CD4-positive, alpha-beta T cell (primary cell): ENCODE measurements at regions not wholly inside any gene's neighbourhood (a gene's known extent, or its start where the extent isn't known, plus 50 kb on each side); places are given as distances from the start of the nearest gene placed in this dataset.

Experiments used
- ATAC-seq: fragments of 200-7000 bp; cut with Tn5 transposase; one replicate; pipeline ENCODE4 v1.10.0; 2022; ENCODE audit warnings: mild to moderate bottlenecking; ENCODE audit not compliant: poor library complexity
- CTCF ChIA-PET: fragments of 350-600 bp; sonication (Branson Sonifier 250); formaldehyde crosslinking; loops from one replicate; lab custom pipeline; 2021; ENCODE audit warnings: antibody characterized with exemption, inconsistent platforms; lab: Charles Lee
- POLR2A ChIA-PET: fragments of 350-600 bp; sonication (Branson Sonifier 250); formaldehyde crosslinking; loops from one replicate; lab custom pipeline; 2021; ENCODE audit warnings: antibody characterized with exemption, inconsistent platforms; lab: Charles Lee
- DNase-seq, 14 experiments: peaks; one replicate each; pipeline ENCODE4 v3.0.0-alpha.2; 2013 to 2020; ENCODE audit warnings: mixed read lengths in 2 of 14
- H3K27ac ChIP-seq, 2 donors: one replicate each; pipeline versions ENCODE4 v1.5.1 to v1.7.0; 2013; ENCODE audit warnings: low read length in 2 of 2, low read depth in 1 of 2, mild to moderate bottlenecking in 1 of 2
- H3K27me3 ChIP-seq, 2 experiments: 1 replicate in 1 of 2; 2 replicates in 1 of 2; pipeline versions ENCODE4 v1.6.1 to v1.7.0; 2013; ENCODE audit warnings: low read length in 2 of 2, control low read depth in 1 of 2, mild to moderate bottlenecking in 1 of 2, moderate library complexity in 1 of 2; ENCODE audit not compliant: insufficient read depth in 2 of 2, control insufficient read depth in 1 of 2
- H3K36me3 ChIP-seq: one replicate; pipeline ENCODE4 v1.6.1; 2013; ENCODE audit warnings: low read length, control low read depth; ENCODE audit not compliant: insufficient read depth
- H3K4me1 ChIP-seq: one replicate; pipeline ENCODE4 v1.6.1; 2013; ENCODE audit warnings: low read length, control low read depth; ENCODE audit not compliant: insufficient read depth
- H3K4me3 ChIP-seq: one replicate; pipeline ENCODE4 v1.5.1; 2013; ENCODE audit warnings: mild to moderate bottlenecking, low read length, moderate library complexity
- H3K9me3 ChIP-seq, 2 experiments: 1 replicate in 1 of 2; 2 replicates in 1 of 2; pipeline versions ENCODE4 v1.6.1 to v1.7.0; 2013; ENCODE audit warnings: low read length in 2 of 2, mild to moderate bottlenecking in 2 of 2, control low read depth in 1 of 2, moderate library complexity in 1 of 2; ENCODE audit not compliant: control insufficient read depth in 1 of 2, insufficient read depth in 1 of 2
- H3K27ac Mint-ChIP-seq: one replicate; pipeline ENCODE4 v1.8.0; 2020; ENCODE audit warnings: mixed read lengths
- H3K27me3 Mint-ChIP-seq: one replicate; pipeline ENCODE4 v1.8.0; 2021; ENCODE audit warnings: mixed read lengths
- H3K36me3 Mint-ChIP-seq: one replicate; pipeline ENCODE4 v1.8.0; 2021; ENCODE audit warnings: low read depth, mixed read lengths
- H3K4me1 Mint-ChIP-seq: one replicate; pipeline ENCODE4 v1.8.0; 2021; ENCODE audit warnings: low read depth, mixed read lengths
- H3K4me3 Mint-ChIP-seq: one replicate; pipeline ENCODE4 v1.8.0; 2020; ENCODE audit warnings: mild to moderate bottlenecking, mixed read lengths
- H3K9me3 Mint-ChIP-seq: one replicate; pipeline ENCODE4 v1.8.0; 2020; ENCODE audit warnings: mixed read lengths
- intact Hi-C, 2 experiments: fragments of 100-400 bp; cut with DNase I in 1 of 2; cut with micrococcal nuclease in 1 of 2; formaldehyde crosslinking; loops; one replicate each; pipeline versions ENCODE4 v1.15.1 to v1.9.0; 2023 to 2025; cut with DNase I, micrococcal nuclease
- TF ChIP-seq, protein P1 (sequence below): fragments of 200-600 bp; IDR thresholded peaks from one replicate; pipeline ENCODE4 v1.8.0; 2022; ENCODE audit warnings: antibody characterized with exemption, mild to moderate bottlenecking

DNA sequence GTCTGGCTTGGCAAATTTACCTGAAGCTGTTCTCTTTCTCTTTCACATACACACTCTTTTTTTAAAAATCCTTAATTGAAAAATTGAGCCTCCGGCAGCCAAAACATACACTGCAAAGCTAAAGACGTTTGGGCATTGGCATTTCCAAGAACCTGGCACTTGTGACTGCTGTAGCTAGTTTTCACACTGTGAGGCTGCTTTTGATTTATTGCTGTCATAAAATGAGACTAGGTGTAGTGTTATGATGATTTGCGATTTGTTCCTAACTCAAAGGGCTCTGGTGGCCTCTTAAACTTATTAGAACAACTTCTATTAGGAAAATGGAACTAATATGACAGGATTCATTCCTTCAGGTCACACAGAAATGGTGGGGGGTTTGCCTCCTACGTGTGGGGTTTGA, 377.1 kb upstream of the FAR2 start:
- Histone ChIP-seq H3K4me1 (no peaks in the 10 kb centered on the region), H3K36me3 (no peaks in the 10 kb centered on the region), H3K4me3 (no peak overlapping the region), H3K9me3 (no peaks in the 10 kb centered on the region), H3K27me3 (no peaks in the 10 kb centered on the region), H3K27ac (no peak overlapping the region)
- POLR2A ChIA-PET: no interaction called here
- intact Hi-C loops: no loop called here
- no peak overlapping the region for H3K27ac Mint-ChIP-seq
- H3K4me3 Mint-ChIP-seq: no peak overlapping the region
- H3K36me3 Mint-ChIP-seq: no peaks in the 10 kb centered on the region
- H3K27me3 Mint-ChIP-seq: no peaks in the 10 kb centered on the region
- TF ChIP-seq, protein P1, sequence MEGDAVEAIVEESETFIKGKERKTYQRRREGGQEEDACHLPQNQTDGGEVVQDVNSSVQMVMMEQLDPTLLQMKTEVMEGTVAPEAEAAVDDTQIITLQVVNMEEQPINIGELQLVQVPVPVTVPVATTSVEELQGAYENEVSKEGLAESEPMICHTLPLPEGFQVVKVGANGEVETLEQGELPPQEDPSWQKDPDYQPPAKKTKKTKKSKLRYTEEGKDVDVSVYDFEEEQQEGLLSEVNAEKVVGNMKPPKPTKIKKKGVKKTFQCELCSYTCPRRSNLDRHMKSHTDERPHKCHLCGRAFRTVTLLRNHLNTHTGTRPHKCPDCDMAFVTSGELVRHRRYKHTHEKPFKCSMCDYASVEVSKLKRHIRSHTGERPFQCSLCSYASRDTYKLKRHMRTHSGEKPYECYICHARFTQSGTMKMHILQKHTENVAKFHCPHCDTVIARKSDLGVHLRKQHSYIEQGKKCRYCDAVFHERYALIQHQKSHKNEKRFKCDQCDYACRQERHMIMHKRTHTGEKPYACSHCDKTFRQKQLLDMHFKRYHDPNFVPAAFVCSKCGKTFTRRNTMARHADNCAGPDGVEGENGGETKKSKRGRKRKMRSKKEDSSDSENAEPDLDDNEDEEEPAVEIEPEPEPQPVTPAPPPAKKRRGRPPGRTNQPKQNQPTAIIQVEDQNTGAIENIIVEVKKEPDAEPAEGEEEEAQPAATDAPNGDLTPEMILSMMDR: no peak
- H3K9me3 Mint-ChIP-seq: no peaks in the 10 kb centered on the region
- no peak for DNase-seq
- CTCF ChIA-PET: no interaction called here
- no peak for ATAC-seq
- H3K4me1 Mint-ChIP-seq: no peaks in the 10 kb centered on the region

DNA sequence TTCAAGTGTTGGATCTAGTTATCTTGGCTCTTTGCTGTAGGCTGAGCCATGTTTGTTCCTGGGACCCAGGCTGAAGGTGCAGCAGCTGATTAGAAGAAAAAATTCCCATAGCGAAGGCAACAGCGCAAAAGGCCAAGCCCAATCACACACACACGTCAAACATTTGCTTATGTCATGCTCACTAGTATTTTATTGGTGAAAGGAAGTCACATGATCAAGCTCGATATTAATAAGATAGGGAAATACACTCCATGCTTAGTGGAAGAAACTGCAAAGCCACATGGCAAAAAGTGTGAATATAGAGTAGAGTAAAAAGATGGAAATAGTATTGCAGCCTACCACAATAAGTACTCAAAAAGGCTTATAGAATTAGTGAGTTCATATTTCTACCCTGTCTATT, 373.5 kb upstream of the FAR2 start:
- H3K9me3 Mint-ChIP-seq: no peaks in the 10 kb centered on the region
- H3K27ac Mint-ChIP-seq: no peak overlapping the region
- no peaks in the 10 kb centered on the region for H3K36me3 Mint-ChIP-seq
- CTCF ChIA-PET: no interaction called here
- POLR2A ChIA-PET: no interaction called here
- H3K9me3 ChIP-seq: no peaks in the 10 kb centered on the region
- H3K27me3 Mint-ChIP-seq: no peaks in the 10 kb centered on the region
- no peaks in the 10 kb centered on the region for H3K27me3 ChIP-seq
- TF ChIP-seq, protein P1: no peak
- no peak for ATAC-seq
- H3K27ac ChIP-seq: no peak overlapping the region
- H3K4me3 Mint-ChIP-seq: no peak overlapping the region
- H3K4me1 ChIP-seq: no peaks in the 10 kb centered on the region
- H3K4me3 ChIP-seq: no peak overlapping the region
- H3K36me3 ChIP-seq: no peaks in the 10 kb centered on the region
- intact Hi-C loops: no loop called here
- DNase-seq: no peak
- H3K4me1 Mint-ChIP-seq: no peaks in the 10 kb centered on the region

DNA sequence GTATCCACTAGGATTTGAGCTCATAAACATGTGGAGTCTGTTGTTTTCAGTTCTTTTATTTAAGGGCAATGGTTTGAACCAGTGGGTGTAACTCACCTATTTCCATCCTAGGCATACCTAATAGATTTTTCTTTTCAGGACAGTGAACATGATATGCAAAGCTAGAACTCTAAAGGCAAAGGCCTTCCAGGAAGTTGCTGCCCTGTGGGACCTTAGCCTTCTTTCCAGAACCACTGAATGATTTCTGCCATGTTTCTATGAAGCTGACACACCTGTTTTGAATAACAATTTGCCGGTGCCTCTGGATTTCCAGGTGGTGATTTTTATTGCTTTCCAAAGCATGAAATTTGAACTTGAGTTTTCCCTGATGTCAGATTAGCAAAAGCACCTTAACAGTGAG, 372.9 kb upstream of the FAR2 start:
- DNase-seq (no peak), ATAC-seq (no peak)
- Histone ChIP-seq H3K9me3 (no peaks in the 10 kb centered on the region), H3K36me3 (no peaks in the 10 kb centered on the region), H3K27me3 (no peaks in the 10 kb centered on the region), H3K27ac (no peak overlapping the region), H3K4me3 (no peak overlapping the region), H3K4me1 (no peaks in the 10 kb centered on the region)
- no peak overlapping the region for H3K4me3 Mint-ChIP-seq
- H3K27me3 Mint-ChIP-seq: no peaks in the 10 kb centered on the region
- POLR2A ChIA-PET: no interaction called here
- no peaks in the 10 kb centered on the region for H3K4me1 Mint-ChIP-seq
- no peaks in the 10 kb centered on the region for H3K9me3 Mint-ChIP-seq
- CTCF ChIA-PET: no interaction called here
- intact Hi-C loops: no loop called here
- no peaks in the 10 kb centered on the region for H3K36me3 Mint-ChIP-seq
- H3K27ac Mint-ChIP-seq: no peak overlapping the region
- TF ChIP-seq, protein P1: no peak
